ENCODE measurements at regions not wholly inside any gene's neighbourhood (a gene's known extent, or its start where the extent isn't known, plus 50 kb on each side); places are given as distances from the start of the nearest gene placed in this dataset.

- FAIRE-seq (no peak), DNase-seq (no peak)
- Histone ChIP-seq H3K4me3 (ENCODE audit: low read depth in 1 of 3, low read length in 3 of 3) (no peak overlapping the region), H3K36me3 (ENCODE audit: control insufficient read depth in 3 of 3, insufficient read depth in 2 of 3, low read depth in 1 of 3, low read length in 3 of 3) (no peaks in the 10 kb centered on the region), H3K27ac (ENCODE audit: low read depth in 1 of 3, low read length in 2 of 3) (no peak overlapping the region), H3K9me3 (ENCODE audit: control insufficient read depth in 2 of 2, insufficient read depth in 1 of 2, low read depth in 1 of 2, low read length in 1 of 2) (no peaks in the 10 kb centered on the region), H3K27me3 (ENCODE audit: control insufficient read depth in 3 of 3, insufficient read depth in 3 of 3, low read length in 3 of 3) (no peaks in the 10 kb centered on the region), H3K4me1 (ENCODE audit: control insufficient read depth in 3 of 3, insufficient read depth in 2 of 3, low read depth in 1 of 3, low read length in 2 of 3) (peaks cover 0 to 4% (median 0%) of the 10 kb centered on the region in 3 donors)
- 86 to 93% (median 91%) methylated on average over 7 of the region's 7 CpGs for WGBS, 3 donors
Observed at GRCh38 chr14:34229140-34229539, 232.9 kb downstream of the SPTSSA start.

- no peak for FAIRE-seq
- no peaks in the 10 kb centered on the region for H3K27me3 ChIP-seq (ENCODE audit: control insufficient read depth in 3 of 3, insufficient read depth in 3 of 3, low read length in 3 of 3)
- peak overlapping the region in 1 of 3 donors; percentile 10 for H3K27ac ChIP-seq (ENCODE audit: low read depth in 1 of 3, low read length in 2 of 3)
- no peak overlapping the region for H3K4me3 ChIP-seq (ENCODE audit: low read depth in 1 of 3, low read length in 3 of 3)
- H3K4me1 ChIP-seq (ENCODE audit: control insufficient read depth in 3 of 3, insufficient read depth in 2 of 3, low read depth in 1 of 3, low read length in 2 of 3): peaks cover 0 to 4% (median 0%) of the 10 kb centered on the region in 3 donors
- peak in 1 of 2 donors; percentile 24 for DNase-seq
- 80 to 85% (median 82%) methylated on average over 5 of the region's 5 CpGs for WGBS, 3 donors
- H3K36me3 ChIP-seq (ENCODE audit: control insufficient read depth in 3 of 3, insufficient read depth in 2 of 3, low read depth in 1 of 3, low read length in 3 of 3): no peaks in the 10 kb centered on the region
- no peaks in the 10 kb centered on the region for H3K9me3 ChIP-seq (ENCODE audit: control insufficient read depth in 2 of 2, insufficient read depth in 1 of 2, low read depth in 1 of 2, low read length in 1 of 2)
Observed at GRCh38 chr14:34228650-34228976, 233.4 kb downstream of the SPTSSA start.

- 37% methylated on average over 22 of the region's 22 CpGs for WGBS, 3 donors
- no peaks in the 10 kb centered on the region for H3K27me3 ChIP-seq (ENCODE audit: control insufficient read depth in 3 of 3, insufficient read depth in 3 of 3, low read length in 3 of 3)
- no peaks in the 10 kb centered on the region for H3K9me3 ChIP-seq (ENCODE audit: control insufficient read depth in 2 of 2, insufficient read depth in 1 of 2, low read depth in 1 of 2, low read length in 1 of 2)
- FAIRE-seq: no peak
- peak overlapping the region in 1 of 3 donors; percentile 10 for H3K27ac ChIP-seq (ENCODE audit: low read depth in 1 of 3, low read length in 2 of 3)
- DNase-seq: peak; percentile 63 to 86
- no peak overlapping the region for H3K4me3 ChIP-seq (ENCODE audit: low read depth in 1 of 3, low read length in 3 of 3)
- H3K36me3 ChIP-seq (ENCODE audit: control insufficient read depth in 3 of 3, insufficient read depth in 2 of 3, low read depth in 1 of 3, low read length in 3 of 3): no peaks in the 10 kb centered on the region
- H3K4me1 ChIP-seq (ENCODE audit: control insufficient read depth in 3 of 3, insufficient read depth in 2 of 3, low read depth in 1 of 3, low read length in 2 of 3): peaks cover 0 to 4% (median 0%) of the 10 kb centered on the region in 3 donors
Observed at GRCh38 chr14:34227834-34228649, 234.0 kb downstream of the SPTSSA start.

- Histone ChIP-seq H3K27me3 (ENCODE audit: control insufficient read depth in 3 of 3, insufficient read depth in 3 of 3, low read length in 3 of 3) (peaks cover 0 to 11% (median 0%) of the 10 kb centered on the region in 3 donors), H3K27ac (ENCODE audit: low read depth in 1 of 3, low read length in 2 of 3) (no peak overlapping the region), H3K36me3 (ENCODE audit: control insufficient read depth in 3 of 3, insufficient read depth in 2 of 3, low read depth in 1 of 3, low read length in 3 of 3) (no peaks in the 10 kb centered on the region), H3K9me3 (ENCODE audit: control insufficient read depth in 2 of 2, insufficient read depth in 1 of 2, low read depth in 1 of 2, low read length in 1 of 2) (no peaks in the 10 kb centered on the region), H3K4me1 (ENCODE audit: control insufficient read depth in 3 of 3, insufficient read depth in 2 of 3, low read depth in 1 of 3, low read length in 2 of 3) (peaks cover 0 to 7% (median 0%) of the 10 kb centered on the region in 3 donors), H3K4me3 (ENCODE audit: low read depth in 1 of 3, low read length in 3 of 3) (no peak overlapping the region)
- FAIRE-seq: no peak
- DNase-seq: no peak
Observed at GRCh38 chr14:34224221-34224620, 237.8 kb downstream of the SPTSSA start.

- Histone ChIP-seq H3K4me1 (ENCODE audit: control insufficient read depth in 3 of 3, insufficient read depth in 2 of 3, low read depth in 1 of 3, low read length in 2 of 3) (peaks cover 0 to 7% (median 0%) of the 10 kb centered on the region in 3 donors), H3K4me3 (ENCODE audit: low read depth in 1 of 3, low read length in 3 of 3) (no peak overlapping the region), H3K9me3 (ENCODE audit: control insufficient read depth in 2 of 2, insufficient read depth in 1 of 2, low read depth in 1 of 2, low read length in 1 of 2) (no peaks in the 10 kb centered on the region), H3K27ac (ENCODE audit: low read depth in 1 of 3, low read length in 2 of 3) (no peak overlapping the region), H3K36me3 (ENCODE audit: control insufficient read depth in 3 of 3, insufficient read depth in 2 of 3, low read depth in 1 of 3, low read length in 3 of 3) (no peaks in the 10 kb centered on the region), H3K27me3 (ENCODE audit: control insufficient read depth in 3 of 3, insufficient read depth in 3 of 3, low read length in 3 of 3) (peaks cover 0 to 11% (median 0%) of the 10 kb centered on the region in 3 donors)
- FAIRE-seq (no peak), DNase-seq (no peak)
- 79 to 88% (median 80%) methylated on average over 3 of the region's 3 CpGs for WGBS, 3 donors
Observed at GRCh38 chr14:34223373-34224148, 238.5 kb downstream of the SPTSSA start.

- Histone ChIP-seq H3K4me3 (ENCODE audit: low read depth in 1 of 3, low read length in 3 of 3) (no peak overlapping the region), H3K9me3 (ENCODE audit: control insufficient read depth in 2 of 2, insufficient read depth in 1 of 2, low read depth in 1 of 2, low read length in 1 of 2) (no peaks in the 10 kb centered on the region), H3K27me3 (ENCODE audit: control insufficient read depth in 3 of 3, insufficient read depth in 3 of 3, low read length in 3 of 3) (peaks cover 0 to 11% (median 0%) of the 10 kb centered on the region in 3 donors), H3K27ac (ENCODE audit: low read depth in 1 of 3, low read length in 2 of 3) (no peak overlapping the region), H3K36me3 (ENCODE audit: control insufficient read depth in 3 of 3, insufficient read depth in 2 of 3, low read depth in 1 of 3, low read length in 3 of 3) (no peaks in the 10 kb centered on the region), H3K4me1 (ENCODE audit: control insufficient read depth in 3 of 3, insufficient read depth in 2 of 3, low read depth in 1 of 3, low read length in 2 of 3) (peaks cover 0 to 5% (median 0%) of the 10 kb centered on the region in 3 donors)
- 18 to 54% (median 34%) methylated on average over 6 of the region's 6 CpGs for WGBS, 3 donors
- FAIRE-seq (no peak), DNase-seq (peak in 1 of 2 donors; percentile 13)
Observed at GRCh38 chr14:34222867-34223266, 239.2 kb downstream of the SPTSSA start.

- H3K27ac ChIP-seq (ENCODE audit: low read depth in 1 of 3, low read length in 2 of 3): no peak overlapping the region
- no peak overlapping the region for H3K4me3 ChIP-seq (ENCODE audit: low read depth in 1 of 3, low read length in 3 of 3)
- no peaks in the 10 kb centered on the region for H3K36me3 ChIP-seq (ENCODE audit: control insufficient read depth in 3 of 3, insufficient read depth in 2 of 3, low read depth in 1 of 3, low read length in 3 of 3)
- peaks cover 0 to 3% (median 0%) of the 10 kb centered on the region in 3 donors for H3K4me1 ChIP-seq (ENCODE audit: control insufficient read depth in 3 of 3, insufficient read depth in 2 of 3, low read depth in 1 of 3, low read length in 2 of 3)
- H3K27me3 ChIP-seq (ENCODE audit: control insufficient read depth in 3 of 3, insufficient read depth in 3 of 3, low read length in 3 of 3): peaks cover 0 to 11% (median 0%) of the 10 kb centered on the region in 3 donors
- no peak for FAIRE-seq
- 7 to 40% (median 24%) methylated on average over 3 of the region's 3 CpGs for WGBS, 3 donors
- H3K9me3 ChIP-seq (ENCODE audit: control insufficient read depth in 2 of 2, insufficient read depth in 1 of 2, low read depth in 1 of 2, low read length in 1 of 2): no peaks in the 10 kb centered on the region
- peak in 1 of 2 donors; percentile 17 for DNase-seq
Observed at GRCh38 chr14:34222122-34222521, 239.9 kb downstream of the SPTSSA start.

GRCh38 chr14:34220921-34221320 is 241.1 kb downstream of the SPTSSA start:
- H3K36me3 ChIP-seq (ENCODE audit: control insufficient read depth in 3 of 3, insufficient read depth in 2 of 3, low read depth in 1 of 3, low read length in 3 of 3): no peaks in the 10 kb centered on the region
- 62 to 66% (median 66%) methylated on average over 7 of the region's 7 CpGs for WGBS, 3 donors
- DNase-seq (no peak), FAIRE-seq (no peak)
- H3K9me3 ChIP-seq (ENCODE audit: control insufficient read depth in 2 of 2, insufficient read depth in 1 of 2, low read depth in 1 of 2, low read length in 1 of 2): peaks cover 0 to 4% of the 10 kb centered on the region in 2 donors
- H3K27ac ChIP-seq (ENCODE audit: low read depth in 1 of 3, low read length in 2 of 3): no peak overlapping the region
- H3K27me3 ChIP-seq (ENCODE audit: control insufficient read depth in 3 of 3, insufficient read depth in 3 of 3, low read length in 3 of 3): peaks cover 0 to 11% (median 0%) of the 10 kb centered on the region in 3 donors
- no peak overlapping the region for H3K4me3 ChIP-seq (ENCODE audit: low read depth in 1 of 3, low read length in 3 of 3)
- H3K4me1 ChIP-seq (ENCODE audit: control insufficient read depth in 3 of 3, insufficient read depth in 2 of 3, low read depth in 1 of 3, low read length in 2 of 3): peaks cover 0 to 3% (median 0%) of the 10 kb centered on the region in 3 donors
